GM19238 (cell line): ENCODE measurements at regions not wholly inside any gene's neighbourhood (a gene's known extent, or its start where the extent isn't known, plus 50 kb on each side); places are given as distances from the start of the nearest gene placed in this dataset.
"Not testable (repeated sequence)": the region's sequence is repeated elsewhere in the genome, so short reads cannot be mapped to it uniquely, and the experiment has no call there.

Source experiments
- DNase-seq: peaks from one replicate; pipeline ENCODE4 v3.0.0; 2011; ENCODE audit warnings: low spot score; ENCODE audit not compliant: insufficient read length

GRCh38 chr4:123133397-123134050 is 211.1 kb upstream of the NUDT6 start:
- no peak for DNase-seq

- no peak for DNase-seq
These were observed 222.2 kb upstream of the NUDT6 start for GRCh38 chr4:123144616-123145015.

- DNase-seq = no peak
These were observed 236.2 kb upstream of the NUDT6 start for GRCh38 chr4:123158576-123158975.

- DNase-seq = no peak
These were observed 237.1 kb upstream of the NUDT6 start for GRCh38 chr4:123159479-123159878.

- DNase-seq = no peak
These were observed 233.7 kb upstream of the SPRY1 start for GRCh38 chr4:123162859-123163258.

- DNase-seq = no peak
These were observed 233.1 kb upstream of the SPRY1 start for GRCh38 chr4:123163501-123163900.

GRCh38 chr4:123166023-123166422 is 230.6 kb upstream of the SPRY1 start:
- no peak for DNase-seq

GRCh38 chr4:123167931-123168330 is 228.7 kb upstream of the SPRY1 start:
- no peak for DNase-seq

GRCh38 chr4:123168812-123169211 is 227.8 kb upstream of the SPRY1 start:
- DNase-seq = no peak

- DNase-seq = no peak
These were observed 225.8 kb upstream of the SPRY1 start for GRCh38 chr4:123170843-123171242.

- no peak for DNase-seq
These were observed 220.0 kb upstream of the SPRY1 start for GRCh38 chr4:123176605-123177004.

GRCh38 chr4:123182289-123182688 is 214.3 kb upstream of the SPRY1 start:
- DNase-seq = no peak

- no peak for DNase-seq
These were observed 213.3 kb upstream of the SPRY1 start for GRCh38 chr4:123183308-123183707.

GRCh38 chr4:123183754-123184153 is 212.8 kb upstream of the SPRY1 start:
- not testable (repeated sequence) for DNase-seq

GRCh38 chr4:123186731-123187130 is 209.9 kb upstream of the SPRY1 start:
- no peak for DNase-seq

GRCh38 chr4:123190176-123190575 is 206.4 kb upstream of the SPRY1 start:
- no peak for DNase-seq

- DNase-seq = no peak
These were observed 204.9 kb upstream of the SPRY1 start for GRCh38 chr4:123191728-123192127.

GRCh38 chr4:123193802-123194367 is 202.7 kb upstream of the SPRY1 start:
- no peak for DNase-seq

GRCh38 chr4:123198706-123199105 is 197.9 kb upstream of the SPRY1 start:
- DNase-seq = no peak

GRCh38 chr4:123200051-123200940 is 196.3 kb upstream of the SPRY1 start:
- DNase-seq = no peak

- no peak for DNase-seq
These were observed 191.9 kb upstream of the SPRY1 start for GRCh38 chr4:123204737-123205136.

GRCh38 chr4:123206016-123206415 is 190.6 kb upstream of the SPRY1 start:
- no peak for DNase-seq
